ENCODE measurements at regions not wholly inside any gene's neighbourhood (a gene's known extent, or its start where the extent isn't known, plus 50 kb on each side); places are given as distances from the start of the nearest gene placed in this dataset.

DNA sequence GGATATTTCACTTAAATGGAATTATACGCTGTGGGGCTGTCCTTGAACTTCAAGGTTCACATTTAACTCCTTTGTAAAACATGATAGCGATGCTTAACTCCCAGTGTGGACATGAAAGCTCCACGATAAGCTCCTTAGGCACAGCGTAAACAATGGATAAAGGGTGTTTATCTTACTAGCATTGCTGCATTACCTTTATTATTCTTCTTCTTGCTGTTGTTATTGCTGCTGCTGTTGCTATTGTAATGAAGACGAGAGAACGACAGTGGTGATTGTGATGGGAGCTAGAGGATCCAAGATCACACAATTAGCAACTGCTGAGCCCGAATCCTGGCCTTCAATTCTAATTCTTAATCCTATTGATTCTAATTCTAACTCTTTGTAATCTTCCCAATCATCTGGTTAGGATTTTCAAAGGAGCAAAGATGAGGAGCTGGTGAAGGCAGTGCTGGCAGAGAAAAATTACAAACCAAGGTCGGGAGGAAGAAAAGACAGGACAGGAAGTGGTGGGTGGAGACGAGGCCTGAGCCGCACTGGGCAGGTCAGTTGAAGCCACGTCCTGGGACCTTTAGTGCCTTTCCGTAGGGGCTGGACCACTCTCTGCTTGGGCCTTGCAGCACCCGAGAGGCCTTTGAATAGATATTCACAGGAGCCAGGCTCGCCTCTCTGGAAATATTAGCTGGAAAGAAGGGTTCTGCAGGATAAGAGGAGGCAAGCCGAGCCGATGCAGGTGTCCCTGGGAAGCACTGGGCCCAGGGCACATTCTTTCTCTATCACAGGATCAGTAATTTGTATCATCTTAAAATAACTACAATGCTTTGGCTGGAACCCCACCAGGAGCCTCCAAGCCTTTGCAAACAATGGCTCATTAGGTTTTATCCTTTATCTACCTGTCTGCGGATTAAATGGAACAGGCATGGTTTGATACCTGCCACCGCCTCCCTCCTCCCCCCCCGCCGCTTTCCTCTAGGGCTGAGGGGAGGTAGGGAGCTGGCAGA lies 571.6 kb downstream of the AJAP1 start:
- intact Hi-C loops (cut with DNase I; ENCODE audit: low total_unique reads), result no loop called here
- TF ChIP-seq POLR2A (IDR thresholded peaks at IDR 0.05) (no peak), EP300 (IDR thresholded peaks at IDR 0.05; ENCODE audit: low read depth) (no peak), POLR2AphosphoS5 (IDR thresholded peaks at IDR 0.05) (no peak)
- TF ChIP-seq, protein P1, sequence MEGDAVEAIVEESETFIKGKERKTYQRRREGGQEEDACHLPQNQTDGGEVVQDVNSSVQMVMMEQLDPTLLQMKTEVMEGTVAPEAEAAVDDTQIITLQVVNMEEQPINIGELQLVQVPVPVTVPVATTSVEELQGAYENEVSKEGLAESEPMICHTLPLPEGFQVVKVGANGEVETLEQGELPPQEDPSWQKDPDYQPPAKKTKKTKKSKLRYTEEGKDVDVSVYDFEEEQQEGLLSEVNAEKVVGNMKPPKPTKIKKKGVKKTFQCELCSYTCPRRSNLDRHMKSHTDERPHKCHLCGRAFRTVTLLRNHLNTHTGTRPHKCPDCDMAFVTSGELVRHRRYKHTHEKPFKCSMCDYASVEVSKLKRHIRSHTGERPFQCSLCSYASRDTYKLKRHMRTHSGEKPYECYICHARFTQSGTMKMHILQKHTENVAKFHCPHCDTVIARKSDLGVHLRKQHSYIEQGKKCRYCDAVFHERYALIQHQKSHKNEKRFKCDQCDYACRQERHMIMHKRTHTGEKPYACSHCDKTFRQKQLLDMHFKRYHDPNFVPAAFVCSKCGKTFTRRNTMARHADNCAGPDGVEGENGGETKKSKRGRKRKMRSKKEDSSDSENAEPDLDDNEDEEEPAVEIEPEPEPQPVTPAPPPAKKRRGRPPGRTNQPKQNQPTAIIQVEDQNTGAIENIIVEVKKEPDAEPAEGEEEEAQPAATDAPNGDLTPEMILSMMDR (IDR thresholded peaks at IDR 0.05), result no peak

DNA sequence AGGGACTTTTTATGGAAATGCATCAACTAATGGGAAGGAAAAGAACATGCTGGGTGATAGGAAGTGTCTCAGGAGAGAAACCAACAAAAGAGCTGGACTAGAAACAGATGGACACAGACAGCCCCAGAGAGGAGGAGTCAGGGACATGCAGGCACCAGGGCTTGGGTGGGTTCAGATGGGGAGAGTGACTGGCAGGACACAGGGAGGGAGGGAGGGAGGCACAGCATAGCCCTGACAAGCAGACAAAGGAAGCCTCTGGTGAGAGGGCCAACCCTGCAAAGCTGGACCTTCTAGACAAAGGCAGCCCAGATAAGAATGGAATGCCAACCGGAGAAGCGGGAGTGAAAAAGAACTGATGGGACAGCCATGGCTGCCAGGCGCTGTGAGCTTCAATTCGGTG lies 568.8 kb downstream of the AJAP1 start:
- TF ChIP-seq, protein P1 (IDR thresholded peaks at IDR 0.05), result no peak
- WGBS, 2 donors (ENCODE audit: low coverage in 1 of 2), result 79 to 84% methylated on average over 3 to 4 of the region's 4 CpGs
- Histone ChIP-seq H3K27me3 (peaks cover 13% of the 10 kb centered on the region), H3K9me3 (no peaks in the 10 kb centered on the region), H3K27ac (no peak overlapping the region), H3K4me3 (no peak overlapping the region), H3K4me1 (no peaks in the 10 kb centered on the region), H3K36me3 (no peaks in the 10 kb centered on the region)
- intact Hi-C loops (cut with DNase I; ENCODE audit: low total_unique reads), result no loop called here
- in situ Hi-C loops (cut with MboI; ENCODE audit: low pct_ligation_motif_present in 1 of 4, low pct_unique_long_range_greater_than_20kb in 1 of 4, low sequenced_read_pairs in 3 of 4), result no loop called here
- no peak for DNase-seq

More for the DNA sequence above, 571.6 kb downstream of the AJAP1 start:
- in situ Hi-C loops (cut with MboI; ENCODE audit: low pct_ligation_motif_present in 1 of 4, low pct_unique_long_range_greater_than_20kb in 1 of 4, low sequenced_read_pairs in 3 of 4), result no loop called here
- H3K4me1 ChIP-seq, result no peaks in the 10 kb centered on the region
- H3K27ac ChIP-seq, result no peak overlapping the region
- no peaks in the 10 kb centered on the region for H3K36me3 ChIP-seq
- H3K4me3 ChIP-seq, result no peak overlapping the region
- peaks cover 20% of the 10 kb centered on the region for H3K27me3 ChIP-seq
- no peaks in the 10 kb centered on the region for H3K9me3 ChIP-seq
- no peak for DNase-seq
- 41 to 44% methylated on average over 10 to 20 of the region's 20 CpGs for WGBS, 2 donors (ENCODE audit: low coverage in 1 of 2)

DNA sequence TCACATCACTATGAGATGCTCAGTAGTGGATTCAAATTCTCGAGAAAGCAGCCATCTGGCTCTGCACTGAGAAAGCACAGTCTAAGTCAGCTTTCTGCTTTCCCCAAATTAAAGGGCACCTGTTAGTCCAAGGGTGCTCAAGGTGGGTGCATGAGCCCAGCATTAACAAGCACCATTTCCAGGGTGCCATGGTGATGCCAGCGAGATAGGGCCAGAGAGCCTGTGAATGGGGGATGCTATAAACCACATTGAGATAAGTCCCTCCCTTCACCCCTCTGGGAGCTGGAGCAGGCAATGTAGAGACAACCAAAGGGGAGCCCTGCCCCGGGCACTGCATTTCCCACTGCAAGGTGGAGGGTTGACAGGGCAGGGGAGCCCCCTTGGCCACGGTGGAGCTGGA lies 568.2 kb downstream of the AJAP1 start:
- H3K27me3 ChIP-seq, result peaks cover 7% of the 10 kb centered on the region

DNA sequence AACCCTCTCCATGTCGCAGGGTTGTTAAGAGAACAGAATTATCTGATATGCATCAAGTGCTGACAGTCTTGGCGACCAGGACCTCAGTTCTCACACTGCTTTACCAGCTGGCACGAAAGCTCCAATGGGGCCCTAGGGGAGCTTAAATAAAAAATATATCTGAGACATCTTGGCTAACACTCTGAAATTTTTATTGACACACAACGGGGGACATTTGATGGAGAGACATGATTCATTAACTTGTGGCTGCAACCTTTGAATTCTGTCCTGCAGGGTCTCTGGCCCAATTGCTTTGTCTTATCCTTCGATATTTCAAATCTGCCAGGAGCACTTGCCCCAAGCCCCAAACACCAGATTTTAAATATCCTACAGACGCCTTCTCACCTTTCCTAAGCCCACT lies 567.0 kb downstream of the AJAP1 start:
- in situ Hi-C loops (cut with MboI; ENCODE audit: low pct_ligation_motif_present in 1 of 4, low pct_unique_long_range_greater_than_20kb in 1 of 4, low sequenced_read_pairs in 3 of 4), result no loop called here
- H3K27me3 ChIP-seq, result peaks cover 2% of the 10 kb centered on the region
- TF ChIP-seq POLR2A (IDR thresholded peaks at IDR 0.05) (no peak), POLR2AphosphoS5 (IDR thresholded peaks at IDR 0.05) (no peak), EP300 (IDR thresholded peaks at IDR 0.05; ENCODE audit: low read depth) (no peak)
- TF ChIP-seq, protein P1 (IDR thresholded peaks at IDR 0.05), result no peak
- H3K9me3 ChIP-seq, result no peaks in the 10 kb centered on the region
- intact Hi-C loops (cut with DNase I; ENCODE audit: low total_unique reads), result no loop called here
- 63 to 75% methylated on average over 3 to 6 of the region's 6 CpGs for WGBS, 2 donors (ENCODE audit: low coverage in 1 of 2)
- no peaks in the 10 kb centered on the region for H3K4me1 ChIP-seq
- no peak overlapping the region for H3K4me3 ChIP-seq
- no peaks in the 10 kb centered on the region for H3K36me3 ChIP-seq
- no peak overlapping the region for H3K27ac ChIP-seq
- no peak for DNase-seq

More for the DNA sequence above, 568.2 kb downstream of the AJAP1 start:
- Histone ChIP-seq H3K9me3 (no peaks in the 10 kb centered on the region), H3K4me3 (no peak overlapping the region), H3K4me1 (no peaks in the 10 kb centered on the region), H3K36me3 (no peaks in the 10 kb centered on the region), H3K27ac (no peak overlapping the region)
- in situ Hi-C loops (cut with MboI; ENCODE audit: low pct_ligation_motif_present in 1 of 4, low pct_unique_long_range_greater_than_20kb in 1 of 4, low sequenced_read_pairs in 3 of 4) (no loop called here), intact Hi-C loops (cut with DNase I; ENCODE audit: low total_unique reads) (no loop called here)
- WGBS, 2 donors (ENCODE audit: low coverage in 1 of 2), result 69 to 100% methylated on average over 1 to 4 of the region's 4 CpGs
- TF ChIP-seq, protein P1 (IDR thresholded peaks at IDR 0.05), result no peak
- TF ChIP-seq POLR2AphosphoS5 (IDR thresholded peaks at IDR 0.05), result no peak
- no peak for TF ChIP-seq POLR2A (IDR thresholded peaks at IDR 0.05)
- no peak for TF ChIP-seq EP300 (IDR thresholded peaks at IDR 0.05; ENCODE audit: low read depth)
- no peak for DNase-seq
